NCI-H1694 (cell line): ENCODE measurements at regions not wholly inside any gene's neighbourhood (a gene's known extent, or its start where the extent isn't known, plus 50 kb on each side); places are given as distances from the start of the nearest gene placed in this dataset.
"Not testable (repeated sequence)": the region's sequence is repeated elsewhere in the genome, so short reads cannot be mapped to it uniquely, and the experiment has no call there.

Experiments used
- DNase-seq: peaks from one replicate; lab custom pipeline; 2025; lab: John Stamatoyannopoulos, UW

- no peak for DNase-seq
Measured at GRCh38 chr21:22174746-22175145, 1176.5 kb downstream of the NCAM2 start.

DNA sequence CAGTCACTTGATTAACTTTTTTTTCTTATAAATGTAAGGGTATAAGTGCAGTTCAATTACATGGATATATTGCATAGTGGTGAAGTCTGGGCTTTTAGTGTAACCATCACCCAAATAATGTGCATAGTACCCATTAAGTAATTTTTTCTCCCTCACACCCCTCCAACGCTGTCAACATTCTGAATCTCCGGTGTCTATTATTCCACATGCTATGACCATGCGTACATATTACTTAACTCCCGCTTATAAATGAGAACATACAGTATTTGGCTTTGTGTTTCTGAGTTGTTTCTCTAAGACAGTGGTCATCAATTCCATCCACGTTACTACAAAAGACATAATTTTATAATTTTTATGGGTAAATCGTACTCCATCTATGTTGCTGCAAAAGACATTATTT lies 1191.1 kb downstream of the NCAM2 start:
- DNase-seq = no peak

DNA sequence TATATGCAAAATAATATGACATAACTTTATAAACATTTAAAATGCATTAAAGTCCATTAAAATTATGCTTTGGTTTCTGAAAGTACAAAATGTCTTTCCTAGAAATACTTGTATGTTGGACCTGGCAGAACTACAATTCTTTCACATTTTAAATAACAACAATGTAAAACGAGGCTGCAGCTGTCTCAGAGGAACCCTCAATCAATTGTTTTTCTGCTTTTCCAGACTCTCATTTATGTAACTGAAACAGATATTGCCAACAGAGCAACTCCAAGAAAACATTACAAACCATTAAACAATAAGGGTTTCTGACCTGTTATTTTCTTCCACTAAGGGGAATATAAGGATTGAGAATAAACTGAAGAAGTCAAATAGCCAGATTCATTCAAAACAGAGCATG lies 1193.4 kb downstream of the NCAM2 start:
- DNase-seq = no peak

- no peak for DNase-seq
Measured at GRCh38 chr21:22192766-22193165, 1194.6 kb downstream of the NCAM2 start.

DNA sequence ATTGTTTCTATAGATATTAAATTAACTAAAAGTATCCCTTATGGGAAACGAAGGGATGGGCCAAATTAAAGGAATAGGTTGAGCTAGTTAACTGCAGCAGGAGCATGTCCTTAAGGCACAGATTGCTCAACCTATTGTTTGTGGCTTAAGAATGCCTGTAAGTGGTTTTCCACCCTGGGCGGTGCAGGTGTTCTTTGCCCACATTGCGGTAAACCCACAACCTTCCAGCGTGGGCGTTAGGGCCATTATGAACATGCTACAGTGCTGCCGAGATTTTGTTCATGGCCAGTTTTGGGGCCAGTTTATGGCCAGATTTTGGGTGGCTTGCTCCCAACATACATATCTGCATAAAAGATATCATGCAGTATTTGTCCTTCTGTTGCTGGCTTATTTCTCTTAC lies 1196.8 kb downstream of the NCAM2 start:
- DNase-seq = not testable (repeated sequence)

DNA sequence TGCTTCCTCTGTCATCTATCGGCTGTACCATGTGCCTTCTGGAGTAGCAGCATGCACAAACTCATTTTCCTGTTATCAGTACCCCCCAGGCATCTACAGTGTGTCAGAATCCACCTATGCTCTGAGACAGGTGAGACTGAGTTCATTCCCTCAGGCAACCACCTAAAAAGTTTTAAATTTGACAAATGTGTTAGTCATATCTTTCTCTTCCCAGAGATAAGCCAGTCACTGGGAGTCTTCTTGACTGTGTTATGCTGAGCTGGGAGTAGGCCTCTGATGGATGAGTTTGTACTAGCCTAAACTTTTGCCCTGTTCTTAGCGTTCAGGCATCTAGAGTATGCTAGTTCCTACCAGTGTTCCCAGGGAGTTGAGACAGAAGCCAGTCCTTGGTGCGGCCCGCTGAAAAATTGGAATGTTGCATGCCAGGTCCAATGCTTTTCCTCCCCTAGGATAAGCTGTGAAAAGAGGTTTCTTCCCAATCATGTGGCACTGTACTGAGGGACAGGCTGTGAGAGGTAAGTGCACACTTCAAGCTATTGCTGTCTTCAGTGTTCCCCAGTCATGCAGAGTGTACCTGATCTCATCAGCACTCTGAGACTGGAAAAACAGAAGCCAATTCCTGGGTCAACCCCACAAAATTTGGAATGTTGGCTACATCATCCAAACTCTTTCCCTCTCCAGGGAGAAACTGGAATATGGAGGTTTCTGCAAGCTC lies 1202.3 kb downstream of the NCAM2 start:
- no peak for DNase-seq

GRCh38 chr21:22201126-22201525 lies 1202.9 kb downstream of the NCAM2 start:
- no peak for DNase-seq

DNA sequence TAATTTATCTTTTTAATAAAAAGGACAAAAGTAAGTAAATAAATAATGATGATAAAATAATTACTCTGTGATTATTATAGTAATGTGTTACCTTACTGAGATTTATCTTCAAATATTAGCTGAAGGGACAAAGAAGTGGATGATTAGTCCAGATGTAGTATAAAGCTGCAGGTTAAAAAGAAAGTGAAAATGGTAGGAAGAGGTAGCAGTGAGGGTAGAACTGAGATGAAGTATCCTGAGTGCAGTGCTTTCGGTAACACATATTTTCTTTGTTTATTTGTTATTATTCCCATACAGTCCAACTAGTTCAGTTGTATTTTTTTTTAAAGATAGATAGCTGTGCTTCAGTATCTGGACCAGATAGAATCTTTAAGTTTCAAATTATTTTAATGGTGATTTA lies 1203.5 kb downstream of the NCAM2 start:
- no peak for DNase-seq

- no peak for DNase-seq
Measured at GRCh38 chr21:22209304-22209700, 1211.1 kb downstream of the NCAM2 start.

DNA sequence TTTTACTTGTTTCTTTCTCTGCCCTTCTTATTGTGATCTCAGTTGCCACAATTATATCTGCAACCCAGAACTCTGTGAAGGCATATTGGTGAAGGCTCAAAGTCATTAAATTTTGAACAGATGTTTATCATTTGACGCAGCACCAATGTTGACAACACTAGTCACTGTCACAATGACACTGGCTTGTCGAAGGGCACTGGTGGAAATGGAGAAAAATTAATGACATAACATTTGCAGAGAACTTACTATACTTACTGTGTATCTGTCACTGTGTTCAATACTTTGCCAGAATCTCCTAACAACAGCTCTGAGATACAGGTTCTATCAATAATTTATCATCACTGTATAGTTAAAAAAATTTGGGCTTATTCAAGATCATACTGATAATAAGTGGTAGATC lies 1213.7 kb downstream of the NCAM2 start:
- DNase-seq = no peak

DNA sequence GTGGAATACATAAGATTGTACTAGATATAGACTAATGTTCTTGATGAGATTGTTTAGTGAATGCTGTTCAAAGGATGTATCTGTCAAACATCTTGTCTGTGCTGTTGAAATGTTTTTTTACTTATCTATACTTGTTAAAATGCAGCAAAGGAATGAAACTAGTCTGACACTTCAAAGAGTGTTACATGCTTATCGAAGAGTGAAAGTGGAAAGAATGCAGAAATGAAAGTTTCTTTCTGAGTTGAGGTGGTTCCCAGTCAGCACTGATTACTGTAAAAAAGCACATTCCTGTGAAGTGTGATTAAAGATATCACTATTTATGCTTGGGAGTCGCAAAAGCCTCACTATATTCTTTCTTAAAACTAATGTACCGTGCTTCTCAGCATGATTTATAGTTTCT lies 1225.2 kb downstream of the NCAM2 start:
- no peak for DNase-seq

DNA sequence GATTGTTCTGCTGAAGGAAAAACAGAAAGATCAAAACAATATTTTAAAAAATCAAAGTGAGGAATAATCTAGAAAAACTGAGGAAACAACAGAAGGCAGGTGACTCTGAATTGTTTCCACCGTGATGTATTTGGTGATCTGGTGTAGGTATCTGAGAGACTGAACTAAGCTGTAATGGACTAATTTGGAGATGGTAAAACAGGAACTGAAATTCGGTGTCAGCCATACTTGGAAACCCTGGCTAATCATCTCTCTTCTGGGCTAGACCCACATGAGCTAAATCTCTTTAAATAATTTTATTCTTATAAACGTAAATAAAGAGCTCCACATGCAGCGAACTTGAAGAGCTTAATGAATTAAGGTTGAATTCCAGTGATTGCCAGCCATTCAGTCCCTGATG lies 1226.1 kb downstream of the NCAM2 start:
- no peak for DNase-seq

- DNase-seq = no peak
Measured at GRCh38 chr21:22225299-22225698, 1227.1 kb downstream of the NCAM2 start.

DNA sequence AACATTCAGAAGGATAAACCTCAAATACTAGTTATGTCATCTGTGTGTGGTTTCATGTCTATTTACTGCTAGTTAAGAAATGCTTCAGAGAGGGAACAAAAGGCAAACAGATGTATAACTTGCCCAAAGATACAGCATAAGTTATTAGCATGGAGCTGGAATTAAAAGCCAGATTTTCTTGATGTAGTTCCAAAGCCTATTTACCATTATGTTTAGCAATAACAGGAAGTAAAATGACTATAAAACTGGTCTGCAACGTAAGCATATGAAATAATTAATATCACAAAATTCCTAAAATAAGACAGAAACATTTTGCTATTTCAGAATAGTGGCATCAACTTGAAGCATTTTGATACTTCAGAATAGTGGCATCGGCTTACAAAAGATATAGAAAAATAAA lies 1232.8 kb downstream of the NCAM2 start:
- DNase-seq = no peak

GRCh38 chr21:22235866-22236590 lies 1237.8 kb downstream of the NCAM2 start:
- no peak for DNase-seq

DNA sequence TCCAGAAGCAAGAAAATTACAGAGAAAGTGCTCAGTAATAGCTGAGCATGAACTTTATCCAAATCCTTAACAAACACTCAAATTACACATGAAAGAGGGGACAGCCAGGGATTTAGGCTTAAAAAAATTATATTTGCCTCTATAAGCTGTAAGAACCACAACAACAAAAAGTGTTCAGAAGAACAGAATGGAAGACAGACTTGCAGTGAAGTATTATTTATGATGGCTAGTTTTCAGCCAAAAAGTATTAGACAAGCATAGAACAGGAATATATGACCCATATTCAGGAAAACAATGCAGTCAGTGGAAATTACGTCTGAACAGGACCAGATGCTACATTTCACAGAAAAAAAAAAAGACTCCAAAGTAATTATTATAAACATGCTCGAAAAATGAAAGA lies 1246.3 kb downstream of the NCAM2 start:
- DNase-seq = no peak

DNA sequence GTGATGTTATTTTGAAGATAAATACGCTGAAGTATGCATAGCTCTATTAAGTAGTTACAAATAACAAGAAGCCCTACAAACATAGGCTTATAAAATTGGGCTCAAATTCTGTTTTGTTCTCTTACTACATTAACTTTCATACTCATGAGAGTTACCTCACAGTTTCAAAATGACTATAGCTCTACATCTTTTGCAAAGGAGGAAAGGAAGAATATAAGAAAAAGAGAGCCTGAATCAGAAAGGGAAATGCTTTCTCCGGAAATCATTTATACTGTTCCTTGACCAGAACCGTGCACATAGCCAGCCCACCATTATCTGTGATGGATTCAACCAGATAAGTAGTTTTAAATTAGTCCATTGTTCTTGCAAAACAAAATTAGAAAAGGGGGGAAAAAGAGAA lies 1252.1 kb downstream of the NCAM2 start:
- no peak for DNase-seq

- no peak for DNase-seq
Measured at GRCh38 chr21:22253761-22254160, 1255.6 kb downstream of the NCAM2 start.

- DNase-seq = no peak
Measured at GRCh38 chr21:22258821-22259220, 1260.6 kb downstream of the NCAM2 start.

DNA sequence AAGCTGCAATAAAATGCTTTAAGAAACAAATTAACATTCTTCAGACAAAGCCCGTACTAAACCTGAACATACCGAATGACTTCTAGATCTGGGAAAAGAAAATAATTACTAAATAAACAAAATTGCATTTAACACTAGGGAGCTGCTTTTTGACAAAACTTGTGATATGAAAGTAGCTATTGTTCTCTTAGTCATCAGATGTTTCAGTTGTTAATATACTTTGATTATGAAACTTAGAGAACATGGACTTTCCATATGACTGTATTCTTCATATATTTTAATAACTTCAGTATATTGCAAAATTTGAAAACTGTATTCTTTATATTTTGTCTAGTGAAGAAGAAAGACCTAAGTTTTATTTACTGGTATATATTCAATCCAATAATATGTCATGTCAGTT lies 1262.1 kb downstream of the NCAM2 start:
- DNase-seq = no peak

DNA sequence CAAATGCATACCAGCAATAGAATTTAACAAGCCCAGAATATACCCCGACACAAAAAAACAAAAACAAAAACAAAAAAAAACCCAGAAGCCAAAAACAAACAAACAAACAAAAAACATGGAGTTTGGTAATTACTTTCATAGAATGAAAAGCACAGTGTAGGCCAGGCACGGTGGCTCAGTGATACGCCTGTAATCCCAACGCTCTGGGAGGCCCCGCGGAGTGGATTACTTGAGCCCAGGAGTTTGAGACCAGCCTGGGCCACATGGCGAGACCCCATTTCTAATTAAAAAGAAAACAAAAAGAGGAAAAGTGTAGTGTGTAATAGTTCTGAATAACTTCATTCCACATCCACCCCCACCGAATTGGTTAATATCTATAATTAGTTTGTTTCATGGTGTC lies 1265.7 kb downstream of the NCAM2 start:
- no peak for DNase-seq

DNA sequence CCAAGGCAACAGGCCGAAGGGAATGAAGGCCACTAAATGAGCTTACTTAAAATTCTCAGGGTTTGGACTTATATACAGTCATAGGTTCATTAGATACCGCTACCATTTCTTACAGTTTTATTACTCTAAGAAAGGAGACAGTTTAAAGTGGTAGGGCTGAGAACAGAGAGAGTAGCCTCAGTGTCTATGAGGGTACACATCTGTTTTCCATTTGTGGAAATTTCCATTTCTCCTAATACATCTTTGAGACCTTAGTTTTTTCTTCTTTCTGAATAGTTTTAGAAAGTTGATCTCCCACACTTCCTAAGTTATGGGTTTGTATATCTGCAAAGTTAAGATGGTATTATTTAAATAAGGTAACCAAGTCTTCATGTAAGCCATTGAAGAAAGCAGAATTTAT lies 1279.1 kb downstream of the NCAM2 start:
- no peak for DNase-seq

DNA sequence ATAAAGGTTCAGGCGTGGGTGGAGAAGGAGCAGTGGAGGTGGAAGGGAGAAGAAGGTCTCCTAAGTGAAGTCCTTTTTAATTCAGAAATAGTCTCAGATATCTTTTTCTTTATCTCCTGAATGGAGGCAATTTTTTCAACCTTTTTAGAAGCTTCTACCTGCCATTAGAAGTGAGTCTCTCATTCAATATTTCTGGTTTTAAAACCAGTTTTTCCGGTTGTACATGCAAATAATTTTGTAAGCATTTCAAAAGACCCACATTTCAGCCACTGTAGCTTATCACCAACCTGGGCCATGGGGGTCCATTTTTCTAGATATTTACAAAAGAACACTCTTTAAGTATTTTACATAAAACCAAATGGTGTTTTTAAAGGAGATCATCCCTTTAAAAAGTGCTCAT lies 1280.2 kb downstream of the NCAM2 start:
- DNase-seq = no peak

DNA sequence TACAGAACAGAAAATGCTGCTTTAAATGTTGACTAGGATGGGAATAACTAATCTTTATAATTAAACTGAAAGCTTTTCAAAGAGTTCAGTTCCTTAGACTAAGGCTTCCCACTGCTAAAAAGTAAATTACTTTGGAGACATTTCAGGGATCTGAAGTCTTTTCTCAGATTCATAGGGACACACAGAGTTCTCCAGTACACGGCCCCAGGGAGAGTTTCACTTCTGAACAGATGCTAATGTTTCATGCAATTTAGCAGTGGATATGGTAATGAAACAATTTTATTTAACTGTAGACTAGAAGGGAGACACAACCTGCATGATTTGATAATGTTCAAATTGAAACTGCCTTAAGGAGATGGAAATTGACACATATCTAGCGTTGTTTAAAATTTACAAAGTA lies 1282.6 kb downstream of the NCAM2 start:
- DNase-seq = no peak
